Activated naive CD8-positive, alpha-beta T cell treated with anti-CD3 and anti-CD28 coated beads for 36 hours (primary cell): ENCODE measurements at regions not wholly inside any gene's neighbourhood (a gene's known extent, or its start where the extent isn't known, plus 50 kb on each side); places are given as distances from the start of the nearest gene placed in this dataset.

Experiments
- DNase-seq: peaks from one replicate; pipeline ENCODE4 v3.0.0; 2021
- H3K27ac Mint-ChIP-seq: one replicate; pipeline ENCODE4 v1.8.0; 2022; ENCODE audit warnings: mild to moderate bottlenecking, moderate library complexity, mixed read lengths
- H3K27me3 Mint-ChIP-seq: one replicate; pipeline ENCODE4 v1.8.0; 2022; ENCODE audit warnings: mild to moderate bottlenecking, mixed read lengths
- H3K36me3 Mint-ChIP-seq: one replicate; pipeline ENCODE4 v1.8.0; 2021; ENCODE audit warnings: mild to moderate bottlenecking, mixed read lengths
- H3K4me1 Mint-ChIP-seq: one replicate; pipeline ENCODE4 v1.8.0; 2021; ENCODE audit warnings: mixed read lengths
- H3K4me3 Mint-ChIP-seq: one replicate; pipeline ENCODE4 v1.8.0; 2022; ENCODE audit warnings: mild to moderate bottlenecking, moderate library complexity, mixed read lengths
- H3K9me3 Mint-ChIP-seq: one replicate; pipeline ENCODE4 v1.8.0; 2022; ENCODE audit warnings: mixed read lengths

DNA sequence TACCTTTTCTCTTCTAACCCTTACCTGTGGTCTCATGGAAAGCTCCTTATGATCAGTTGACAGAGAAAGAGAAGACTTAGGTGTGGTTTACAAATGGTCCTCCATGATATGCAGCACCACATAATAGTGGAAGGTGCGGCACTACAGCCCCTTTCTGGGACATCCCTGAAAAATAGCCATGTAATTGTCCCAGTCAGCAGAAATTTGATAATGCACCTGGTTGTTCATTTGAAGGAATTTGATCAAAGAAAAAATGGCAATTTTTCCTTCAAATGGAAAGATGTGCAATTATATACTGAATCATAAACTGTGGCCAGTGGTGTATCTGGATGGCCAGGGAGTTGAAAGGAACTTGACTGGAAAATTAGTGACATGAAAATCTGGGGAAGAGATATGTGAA, 293.6 kb upstream of the PCDH20 start:
- no peak for DNase-seq
- Mint-ChIP-seq H3K4me3 (no peak overlapping the region), H3K9me3 (peaks cover 10% of the 10 kb centered on the region), H3K36me3 (no peaks in the 10 kb centered on the region), H3K27ac (no peak overlapping the region), H3K27me3 (no peaks in the 10 kb centered on the region), H3K4me1 (no peaks in the 10 kb centered on the region)

DNA sequence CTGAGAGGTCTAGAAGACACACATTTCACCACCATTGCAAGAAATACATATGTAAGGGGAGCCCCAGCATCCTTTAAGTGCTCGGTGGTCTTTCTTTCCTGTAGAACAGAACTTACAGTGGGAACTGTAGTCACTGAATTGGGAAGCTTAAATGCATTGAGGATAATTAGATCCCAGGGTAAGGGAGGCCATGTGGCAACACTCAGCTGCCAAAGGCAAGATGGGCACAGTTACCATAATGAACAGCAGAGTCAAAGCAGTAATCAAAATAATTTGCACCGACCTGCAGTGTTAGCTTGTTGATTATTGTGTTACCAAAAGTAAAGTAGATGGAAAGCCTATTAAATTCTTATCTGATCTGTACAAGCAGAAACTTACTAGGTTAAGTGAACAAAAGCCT, 291.2 kb upstream of the PCDH20 start:
- H3K4me3 Mint-ChIP-seq, result no peak overlapping the region
- H3K27me3 Mint-ChIP-seq, result no peaks in the 10 kb centered on the region
- no peaks in the 10 kb centered on the region for H3K4me1 Mint-ChIP-seq
- DNase-seq, result no peak
- H3K27ac Mint-ChIP-seq, result no peak overlapping the region
- no peaks in the 10 kb centered on the region for H3K36me3 Mint-ChIP-seq
- H3K9me3 Mint-ChIP-seq, result peaks cover 8% of the 10 kb centered on the region

DNA sequence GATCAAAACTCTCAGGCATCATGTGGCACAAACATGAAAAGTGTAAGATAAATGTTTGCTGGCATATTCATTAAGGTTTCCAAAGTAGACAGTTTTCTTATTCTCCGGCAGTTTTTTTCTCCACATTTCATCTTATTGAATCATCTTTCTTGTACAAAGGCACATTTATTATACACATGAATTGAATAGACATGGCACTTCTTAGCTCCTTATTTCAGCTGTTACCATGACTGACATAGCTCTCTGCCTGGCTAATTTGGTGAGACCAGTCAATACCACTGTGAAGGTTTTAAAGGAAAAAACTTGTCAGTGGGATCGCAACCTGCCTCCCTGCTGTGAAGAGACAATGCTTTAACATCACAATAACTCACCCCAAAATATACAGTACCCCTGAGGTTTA, 285.0 kb upstream of the PCDH20 start:
- no peaks in the 10 kb centered on the region for H3K36me3 Mint-ChIP-seq
- H3K9me3 Mint-ChIP-seq, result peaks cover 8% of the 10 kb centered on the region
- no peak overlapping the region for H3K4me3 Mint-ChIP-seq
- H3K4me1 Mint-ChIP-seq, result no peaks in the 10 kb centered on the region
- no peak for DNase-seq
- H3K27ac Mint-ChIP-seq, result no peak overlapping the region
- H3K27me3 Mint-ChIP-seq, result no peaks in the 10 kb centered on the region

DNA sequence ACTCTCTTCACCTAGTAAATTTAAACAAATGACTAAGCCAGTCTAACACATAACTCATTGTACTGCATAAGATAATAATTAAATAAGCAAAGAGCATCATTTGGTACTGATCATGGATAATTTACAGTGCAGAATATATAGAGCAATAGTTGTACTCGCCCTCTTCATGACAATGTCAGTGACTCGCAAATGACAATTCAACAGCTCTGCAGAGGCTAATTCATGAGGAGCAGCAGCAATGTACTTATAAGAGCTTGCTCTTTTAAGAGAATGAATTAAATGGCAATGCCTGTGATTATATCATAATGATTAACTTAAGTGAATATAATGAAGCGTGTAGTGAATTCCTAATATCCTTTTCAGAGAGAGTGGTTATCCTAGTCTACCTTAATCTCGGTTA, 284.5 kb upstream of the PCDH20 start:
- Mint-ChIP-seq H3K27ac (no peak overlapping the region), H3K9me3 (peaks cover 8% of the 10 kb centered on the region)

DNA sequence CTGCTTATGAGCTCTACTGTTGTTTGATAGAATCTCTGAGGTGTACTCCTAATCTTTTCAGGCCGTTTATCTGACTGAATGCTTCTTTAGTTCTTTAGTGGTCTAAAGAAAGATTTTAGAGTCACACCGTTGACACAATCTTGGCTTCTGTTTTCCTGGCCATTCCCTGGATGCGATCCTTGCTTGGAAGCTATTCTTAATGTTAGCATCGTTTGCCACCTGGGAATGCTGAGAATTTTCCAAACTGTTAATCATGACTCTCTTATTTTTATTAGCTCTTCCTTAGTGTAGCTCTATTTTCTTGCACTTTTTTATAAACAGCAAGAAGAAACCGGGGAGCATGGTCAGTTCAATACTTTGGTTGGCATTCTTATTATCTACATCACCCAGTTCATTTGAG, 281.0 kb upstream of the PCDH20 start:
- no peaks in the 10 kb centered on the region for H3K27me3 Mint-ChIP-seq
- no peak overlapping the region for H3K27ac Mint-ChIP-seq
- H3K4me1 Mint-ChIP-seq, result no peaks in the 10 kb centered on the region

More for the DNA sequence above, 284.5 kb upstream of the PCDH20 start:
- no peaks in the 10 kb centered on the region for H3K27me3 Mint-ChIP-seq
- H3K4me3 Mint-ChIP-seq, result no peak overlapping the region
- H3K4me1 Mint-ChIP-seq, result no peaks in the 10 kb centered on the region
- no peak for DNase-seq
- no peaks in the 10 kb centered on the region for H3K36me3 Mint-ChIP-seq

DNA sequence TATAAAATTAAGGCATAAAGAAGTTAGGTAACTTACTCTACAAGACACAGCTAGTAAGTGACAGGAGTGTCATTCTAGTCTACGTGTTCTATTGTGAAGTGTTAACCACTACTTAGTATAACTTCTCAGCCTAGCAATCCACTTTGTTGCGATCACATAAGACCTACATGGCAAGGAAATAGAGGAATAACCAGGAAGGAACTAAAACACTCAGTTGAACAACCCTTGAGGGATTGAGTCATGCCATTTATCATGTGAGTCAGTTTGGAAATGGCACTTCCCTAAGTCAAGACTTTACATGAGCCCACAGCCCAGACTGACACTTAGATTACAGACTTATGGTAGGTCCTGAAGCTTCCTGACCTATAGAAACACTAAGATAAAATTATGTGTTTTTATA, 279.5 kb upstream of the PCDH20 start:
- Mint-ChIP-seq H3K36me3 (no peaks in the 10 kb centered on the region), H3K4me1 (no peaks in the 10 kb centered on the region), H3K9me3 (peaks cover 4% of the 10 kb centered on the region), H3K4me3 (no peak overlapping the region), H3K27me3 (no peaks in the 10 kb centered on the region), H3K27ac (no peak overlapping the region)
- no peak for DNase-seq

More for the DNA sequence above, 281.0 kb upstream of the PCDH20 start:
- Mint-ChIP-seq H3K9me3 (peaks cover 4% of the 10 kb centered on the region), H3K36me3 (no peaks in the 10 kb centered on the region), H3K4me3 (no peak overlapping the region)
- DNase-seq, result no peak

DNA sequence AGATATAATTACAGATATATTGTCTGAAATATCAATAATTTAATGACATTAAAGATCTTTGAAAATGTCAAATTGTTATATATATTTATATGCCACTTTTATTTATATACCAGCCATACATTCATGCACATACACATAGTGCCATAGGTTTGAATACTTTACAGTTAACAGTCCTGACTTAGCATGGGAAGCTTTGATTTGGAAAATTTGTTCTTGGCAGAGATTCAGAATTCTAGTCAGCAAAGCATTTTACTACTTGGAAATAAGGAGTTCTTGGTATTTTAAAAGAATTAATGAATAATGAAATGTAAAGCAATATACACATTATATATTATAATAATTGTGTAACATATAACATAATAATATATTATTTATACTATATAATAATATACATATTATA, 277.0 kb upstream of the PCDH20 start:
- Mint-ChIP-seq H3K27ac (no peak overlapping the region), H3K4me1 (no peaks in the 10 kb centered on the region), H3K9me3 (peaks cover 8% of the 10 kb centered on the region), H3K27me3 (no peaks in the 10 kb centered on the region), H3K36me3 (no peaks in the 10 kb centered on the region), H3K4me3 (no peak overlapping the region)
- DNase-seq, result no peak

DNA sequence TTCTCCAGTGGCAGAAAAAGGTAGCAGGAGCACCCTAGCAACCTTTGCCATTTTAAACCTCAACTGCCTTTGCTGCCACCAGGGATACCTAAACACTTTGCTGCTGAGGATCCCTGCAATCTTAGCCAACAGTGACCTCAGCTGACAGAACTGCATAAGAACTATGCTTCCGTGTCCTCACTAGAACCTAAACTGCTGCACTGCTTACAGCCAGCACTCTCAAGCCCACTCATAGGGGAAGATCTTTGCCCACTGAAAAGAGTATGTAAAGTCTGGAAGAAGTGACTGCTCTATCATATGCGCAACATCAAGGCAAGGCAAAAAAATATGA, 270.0 kb upstream of the PCDH20 start:
- no peak for DNase-seq
- H3K4me3 Mint-ChIP-seq, result no peak overlapping the region
- H3K27me3 Mint-ChIP-seq, result no peaks in the 10 kb centered on the region
- H3K36me3 Mint-ChIP-seq, result no peaks in the 10 kb centered on the region
- peaks cover 14% of the 10 kb centered on the region for H3K9me3 Mint-ChIP-seq
- H3K27ac Mint-ChIP-seq, result no peak overlapping the region
- no peaks in the 10 kb centered on the region for H3K4me1 Mint-ChIP-seq

DNA sequence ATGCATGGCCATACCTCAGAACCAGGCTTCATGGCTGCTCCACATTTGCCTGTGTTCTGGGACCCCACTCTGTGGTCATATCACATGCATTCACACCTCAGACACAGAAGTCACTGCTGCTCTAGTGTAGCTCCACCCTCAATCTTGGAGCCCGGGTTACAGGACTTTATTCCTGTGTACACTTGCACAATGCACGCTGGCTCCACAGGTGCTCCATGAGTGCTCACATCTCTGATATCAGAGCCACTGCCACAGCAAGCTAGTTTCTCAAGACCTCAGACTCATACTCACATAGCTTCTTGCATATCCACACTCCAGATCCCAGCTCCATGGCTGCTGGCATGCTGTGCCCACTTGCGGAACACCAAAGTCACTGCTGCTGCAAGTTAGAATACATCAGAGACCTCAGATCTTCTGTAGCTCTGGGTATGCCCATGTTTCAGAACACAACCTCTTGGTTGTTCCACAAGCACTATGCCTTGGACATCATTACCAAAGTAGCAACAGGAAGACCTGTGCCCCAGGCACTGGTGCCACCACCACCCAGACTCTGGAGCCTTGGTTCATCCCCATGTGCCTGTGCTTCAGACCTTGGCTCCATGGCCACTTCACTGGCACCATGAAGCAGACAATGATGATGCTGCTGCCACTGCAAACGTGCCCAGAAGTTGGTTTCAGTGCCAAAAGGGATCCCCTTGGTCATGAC, 269.5 kb upstream of the PCDH20 start:
- no peak overlapping the region for H3K27ac Mint-ChIP-seq
- no peaks in the 10 kb centered on the region for H3K27me3 Mint-ChIP-seq
- DNase-seq, result no peak
- H3K36me3 Mint-ChIP-seq, result no peaks in the 10 kb centered on the region
- H3K4me1 Mint-ChIP-seq, result no peaks in the 10 kb centered on the region
- no peak overlapping the region for H3K4me3 Mint-ChIP-seq
- peaks cover 14% of the 10 kb centered on the region for H3K9me3 Mint-ChIP-seq

DNA sequence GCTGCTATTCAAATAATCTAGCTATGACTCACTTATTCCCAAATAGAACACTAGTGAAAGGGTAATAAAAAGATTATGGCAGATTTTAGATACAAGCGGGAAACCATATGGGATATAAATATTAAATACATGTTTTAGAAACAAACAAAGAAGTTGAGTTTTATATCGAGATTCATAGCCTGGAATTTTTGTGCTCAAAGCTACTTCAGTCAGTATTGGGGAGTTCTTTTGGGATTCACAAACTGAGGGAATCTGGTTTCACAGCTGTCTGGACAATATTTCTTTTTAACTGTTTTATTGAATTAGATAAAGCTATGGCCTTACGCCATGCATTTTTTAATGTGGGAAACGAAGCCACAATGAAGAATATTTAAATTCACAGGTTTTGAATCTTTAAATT, 257.1 kb upstream of the PCDH20 start:
- Mint-ChIP-seq H3K27ac (no peak overlapping the region), H3K4me1 (no peaks in the 10 kb centered on the region), H3K27me3 (no peaks in the 10 kb centered on the region), H3K4me3 (no peak overlapping the region), H3K36me3 (no peaks in the 10 kb centered on the region), H3K9me3 (peaks cover 2% of the 10 kb centered on the region)
- DNase-seq, result no peak

DNA sequence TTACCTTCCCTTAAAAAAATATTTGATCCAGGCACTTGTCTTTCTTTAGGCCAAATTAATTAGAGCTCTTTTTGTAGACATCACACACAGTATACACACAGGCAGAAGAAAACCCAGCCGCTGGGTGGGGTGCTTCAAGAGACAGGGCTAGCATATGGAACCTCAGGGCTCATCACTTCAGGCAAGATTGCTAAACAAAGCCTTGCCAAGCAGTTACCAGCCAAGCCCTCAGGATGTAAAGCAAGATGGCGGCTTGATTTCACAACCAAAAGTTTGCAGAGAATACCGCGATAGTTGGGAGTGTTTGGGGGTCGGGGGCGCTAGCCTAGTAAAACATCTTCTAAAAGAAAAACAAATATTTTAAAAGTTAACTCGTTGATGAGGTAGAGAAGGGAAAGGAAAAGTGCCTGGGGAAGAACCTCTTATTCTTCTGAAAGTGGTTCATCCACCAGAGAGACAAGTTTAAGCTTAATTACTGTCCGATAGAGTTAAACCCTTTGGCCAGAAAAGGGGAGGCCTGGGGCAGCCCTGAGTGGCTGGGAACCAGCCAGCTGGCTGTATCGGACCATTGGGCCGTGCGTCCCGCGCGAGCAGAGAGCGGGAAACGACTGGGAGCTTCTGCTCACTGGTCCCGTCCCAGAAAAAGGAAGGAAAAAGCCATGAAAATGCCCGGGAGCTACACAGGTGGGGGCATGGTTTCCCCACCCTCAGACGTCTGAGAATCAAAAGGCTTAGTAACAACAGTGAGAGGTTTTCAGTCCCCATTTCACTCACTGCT, 254.9 kb upstream of the PCDH20 start:
- H3K4me1 Mint-ChIP-seq, result no peaks in the 10 kb centered on the region
- no peaks in the 10 kb centered on the region for H3K27me3 Mint-ChIP-seq
- H3K36me3 Mint-ChIP-seq, result no peaks in the 10 kb centered on the region
- H3K27ac Mint-ChIP-seq, result no peak overlapping the region
- no peak for DNase-seq
- no peak overlapping the region for H3K4me3 Mint-ChIP-seq
- H3K9me3 Mint-ChIP-seq, result peaks cover 2% of the 10 kb centered on the region

DNA sequence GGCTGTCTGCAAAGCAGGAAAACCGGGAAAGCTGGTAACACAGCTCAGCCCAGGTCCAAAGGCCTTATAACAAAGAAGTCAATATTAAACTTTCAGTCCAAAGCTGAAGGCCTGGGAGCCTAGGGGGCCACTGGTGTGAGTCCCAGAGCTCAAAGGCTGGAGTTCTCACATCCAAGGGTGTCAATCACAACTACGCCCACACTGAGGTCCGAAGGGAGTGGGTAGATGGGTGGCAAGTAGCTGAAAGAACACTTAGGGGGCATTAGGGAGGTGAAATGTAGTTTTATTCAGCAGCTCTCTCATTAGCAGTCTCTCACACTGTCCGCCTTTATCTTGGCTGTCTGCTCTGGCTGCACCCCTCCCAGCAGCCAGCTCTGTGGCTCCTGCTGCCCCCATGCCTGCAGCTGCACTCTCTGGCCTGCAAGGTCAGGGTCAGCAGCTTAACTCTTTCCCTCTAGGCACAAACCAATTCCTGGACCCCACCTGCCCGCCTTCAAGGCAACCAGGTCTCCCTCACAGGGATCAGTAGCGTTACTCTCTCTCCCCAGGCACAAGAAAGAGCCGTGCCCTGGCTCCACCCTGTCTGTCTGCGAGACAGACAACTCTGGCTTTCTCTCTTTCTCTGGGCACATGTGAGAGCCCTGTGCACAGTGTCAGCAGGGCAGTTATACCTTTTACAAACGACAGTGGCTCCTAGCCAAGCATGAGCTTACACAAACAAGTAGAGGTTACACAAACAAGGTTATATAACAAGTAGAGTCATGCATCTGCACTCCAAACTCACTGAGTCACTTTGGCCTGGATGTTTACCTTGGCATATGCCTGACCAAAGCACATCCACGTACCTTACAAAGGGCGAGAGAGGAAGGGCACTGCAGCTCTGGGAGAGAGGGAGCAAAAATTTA, 249.4 kb upstream of the PCDH20 start:
- Mint-ChIP-seq H3K9me3 (no peaks in the 10 kb centered on the region), H3K4me3 (no peak overlapping the region), H3K36me3 (no peaks in the 10 kb centered on the region), H3K27me3 (no peaks in the 10 kb centered on the region), H3K27ac (no peak overlapping the region), H3K4me1 (no peaks in the 10 kb centered on the region)
- DNase-seq, result no peak

DNA sequence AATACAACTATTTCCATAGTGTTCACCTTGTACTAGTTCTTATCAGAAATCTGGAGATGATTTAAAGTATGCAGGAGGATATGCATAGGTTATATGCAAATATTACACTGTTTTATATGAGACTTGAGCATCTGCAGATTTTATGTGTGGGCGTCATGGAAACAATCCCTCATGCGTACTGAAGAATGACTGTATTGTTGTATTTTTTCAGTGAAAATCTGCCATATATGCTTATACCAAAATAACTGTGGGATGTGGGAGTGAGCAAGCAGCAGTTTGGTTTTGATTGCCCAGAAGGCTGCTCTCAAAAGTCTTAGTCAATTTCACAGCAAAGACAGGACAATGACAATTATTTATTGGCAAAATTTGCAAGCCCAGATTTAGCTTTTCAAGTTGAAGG, 238.8 kb upstream of the PCDH20 start:
- DNase-seq, result no peak
- Mint-ChIP-seq H3K27ac (no peak overlapping the region), H3K9me3 (peaks cover 16% of the 10 kb centered on the region), H3K36me3 (no peaks in the 10 kb centered on the region), H3K4me1 (no peaks in the 10 kb centered on the region), H3K4me3 (no peak overlapping the region), H3K27me3 (no peaks in the 10 kb centered on the region)

DNA sequence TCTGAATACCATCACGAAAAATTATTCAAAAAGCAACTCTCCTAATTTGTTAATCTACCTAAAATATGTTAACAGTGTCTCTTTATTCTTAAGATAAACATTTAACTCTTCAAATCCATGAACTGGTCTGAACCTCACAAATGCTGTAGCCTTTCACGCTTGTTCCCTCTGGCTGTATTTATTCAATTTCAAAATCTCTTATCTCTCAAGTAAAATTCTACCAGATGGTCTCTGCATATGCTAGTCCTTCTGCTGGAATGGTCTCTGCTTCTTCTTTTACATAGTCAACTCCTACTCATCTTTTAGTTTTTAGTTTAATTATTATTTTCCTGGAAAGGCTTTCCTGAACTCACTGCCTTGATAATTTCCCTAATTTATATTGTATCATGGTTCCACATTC, 232.9 kb upstream of the PCDH20 start:
- H3K4me3 Mint-ChIP-seq, result no peak overlapping the region
- H3K4me1 Mint-ChIP-seq, result no peaks in the 10 kb centered on the region
- H3K36me3 Mint-ChIP-seq, result no peaks in the 10 kb centered on the region
- H3K27me3 Mint-ChIP-seq, result no peaks in the 10 kb centered on the region
- H3K27ac Mint-ChIP-seq, result no peak overlapping the region
- no peak for DNase-seq
- H3K9me3 Mint-ChIP-seq, result peaks cover 4% of the 10 kb centered on the region

DNA sequence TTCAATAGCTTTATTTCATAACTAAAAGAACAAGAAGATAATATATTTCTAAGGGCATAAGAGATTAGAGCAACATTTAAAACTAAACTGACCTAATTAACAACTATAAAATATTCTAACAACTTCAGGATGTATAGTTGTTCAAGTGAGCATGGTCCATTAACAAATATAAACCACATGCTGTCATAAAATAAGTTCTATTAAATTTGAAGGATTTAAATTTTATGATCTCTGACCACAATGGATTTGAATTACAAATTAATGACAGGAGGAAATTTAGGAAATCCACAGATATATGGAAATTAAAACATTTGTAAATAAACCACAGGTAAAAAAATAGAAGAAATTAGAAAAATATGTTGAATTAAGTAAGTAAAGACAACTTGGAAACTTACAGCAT, 196.5 kb upstream of the PCDH20 start:
- no peak overlapping the region for H3K4me3 Mint-ChIP-seq
- H3K4me1 Mint-ChIP-seq, result no peaks in the 10 kb centered on the region
- DNase-seq, result no peak
- peaks cover 5% of the 10 kb centered on the region for H3K9me3 Mint-ChIP-seq
- no peaks in the 10 kb centered on the region for H3K27me3 Mint-ChIP-seq
- H3K27ac Mint-ChIP-seq, result no peak overlapping the region
- no peaks in the 10 kb centered on the region for H3K36me3 Mint-ChIP-seq
